ENCODE measurements at regions not wholly inside any gene's neighbourhood (a gene's known extent, or its start where the extent isn't known, plus 50 kb on each side); places are given as distances from the start of the nearest gene placed in this dataset.

- intact Hi-C loops (cut with micrococcal nuclease): no loop called here
- Mint-ChIP-seq H3K27me3 (ENCODE audit: insufficient read depth) (no peaks in the 10 kb centered on the region), H3K27ac (no peak overlapping the region), H3K4me1 (ENCODE audit: low read depth) (no peaks in the 10 kb centered on the region), H3K36me3 (ENCODE audit: low read depth) (no peaks in the 10 kb centered on the region), H3K4me3 (no peak overlapping the region), H3K9me3 (peaks cover 5% of the 10 kb centered on the region)
- no peak for DNase-seq (ENCODE audit: low spot score)
These were observed 88.4 kb upstream of the TMEM132C start for GRCh38 chr12:128178565-128178964.

GRCh38 chr12:128178966-128179365 lies 88.0 kb upstream of the TMEM132C start:
- H3K27me3 Mint-ChIP-seq (ENCODE audit: insufficient read depth): no peaks in the 10 kb centered on the region
- DNase-seq (ENCODE audit: low spot score): no peak
- no peaks in the 10 kb centered on the region for H3K36me3 Mint-ChIP-seq (ENCODE audit: low read depth)
- no peak overlapping the region for H3K4me3 Mint-ChIP-seq
- intact Hi-C loops (cut with micrococcal nuclease): no loop called here
- H3K9me3 Mint-ChIP-seq: peaks cover 5% of the 10 kb centered on the region
- no peak overlapping the region for H3K27ac Mint-ChIP-seq
- H3K4me1 Mint-ChIP-seq (ENCODE audit: low read depth): no peaks in the 10 kb centered on the region

DNA sequence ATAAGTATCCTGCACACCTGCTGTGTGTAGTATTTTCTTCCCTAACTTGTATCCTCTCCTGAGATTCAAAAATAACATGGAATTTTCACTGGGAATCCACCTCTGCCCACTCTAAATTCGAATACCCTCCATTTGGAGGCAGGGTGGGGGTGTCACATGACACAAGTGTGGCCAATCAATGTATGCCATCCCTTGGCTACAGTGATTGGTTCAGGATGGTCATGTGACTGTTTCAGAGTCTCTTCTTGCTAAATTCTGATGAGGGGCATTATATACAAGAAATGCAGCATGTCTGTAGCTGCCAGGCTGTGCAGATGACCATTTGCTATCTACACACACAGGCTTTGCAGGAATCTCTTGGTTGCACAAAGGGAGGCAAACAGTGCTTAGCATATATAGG lies 86.8 kb upstream of the TMEM132C start:
- no peak for DNase-seq (ENCODE audit: low spot score)
- intact Hi-C loops (cut with micrococcal nuclease): no loop called here
- no peaks in the 10 kb centered on the region for H3K4me1 Mint-ChIP-seq (ENCODE audit: low read depth)
- no peak overlapping the region for H3K4me3 Mint-ChIP-seq
- no peak overlapping the region for H3K27ac Mint-ChIP-seq
- H3K36me3 Mint-ChIP-seq (ENCODE audit: low read depth): no peaks in the 10 kb centered on the region
- H3K9me3 Mint-ChIP-seq: peaks cover 5% of the 10 kb centered on the region
- H3K27me3 Mint-ChIP-seq (ENCODE audit: insufficient read depth): no peaks in the 10 kb centered on the region

DNA sequence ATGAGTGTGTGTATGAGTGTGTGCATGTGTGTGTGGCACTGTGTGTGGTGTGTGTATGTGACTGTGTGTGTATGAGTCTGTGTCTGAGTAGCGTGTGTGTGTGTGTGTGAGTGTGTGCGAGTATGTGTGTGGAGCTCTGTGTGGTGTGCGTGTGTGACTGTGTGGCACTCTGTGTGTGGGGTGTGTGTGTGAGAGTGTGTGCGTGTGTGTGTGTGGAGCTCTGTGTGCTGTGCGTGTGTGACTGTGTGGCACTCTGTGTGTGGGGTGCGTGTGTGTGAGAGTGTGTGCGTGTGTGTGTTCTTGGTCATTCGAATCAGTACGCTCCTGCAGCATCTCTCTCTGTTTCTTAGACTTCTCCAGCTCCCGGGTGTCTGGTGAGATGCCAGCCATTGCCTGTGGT lies 76.9 kb upstream of the TMEM132C start:
- Mint-ChIP-seq H3K27ac (no peak overlapping the region), H3K27me3 (ENCODE audit: insufficient read depth) (no peaks in the 10 kb centered on the region), H3K4me3 (no peak overlapping the region), H3K36me3 (ENCODE audit: low read depth) (no peaks in the 10 kb centered on the region), H3K4me1 (ENCODE audit: low read depth) (no peaks in the 10 kb centered on the region), H3K9me3 (peaks cover 3% of the 10 kb centered on the region)
- intact Hi-C loops (cut with micrococcal nuclease): no loop called here
- DNase-seq (ENCODE audit: low spot score): no peak

DNA sequence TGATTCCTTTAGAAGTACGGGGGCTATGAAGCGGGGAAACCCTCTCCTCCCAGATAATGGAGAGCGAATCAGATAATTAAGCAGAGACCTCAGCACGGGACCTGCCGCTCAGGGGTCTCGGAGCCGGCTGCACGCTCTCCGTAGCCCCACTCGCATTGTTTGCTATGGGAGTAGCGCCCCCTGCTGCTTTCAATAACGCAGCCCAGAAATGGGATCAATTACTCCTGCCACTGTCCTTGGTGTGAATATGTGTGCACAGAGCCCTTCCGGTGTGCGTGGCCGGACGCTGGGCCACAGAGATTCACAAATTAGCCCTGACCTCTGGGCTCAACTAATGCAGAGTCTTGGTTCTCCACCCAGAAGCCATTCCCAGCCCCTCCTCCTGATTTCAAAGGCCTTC lies 76.4 kb upstream of the TMEM132C start:
- Mint-ChIP-seq H3K4me1 (ENCODE audit: low read depth) (no peaks in the 10 kb centered on the region), H3K27ac (no peak overlapping the region), H3K27me3 (ENCODE audit: insufficient read depth) (no peaks in the 10 kb centered on the region), H3K36me3 (ENCODE audit: low read depth) (no peaks in the 10 kb centered on the region), H3K4me3 (no peak overlapping the region), H3K9me3 (peaks cover 3% of the 10 kb centered on the region)
- intact Hi-C loops (cut with micrococcal nuclease): no loop called here
- no peak for DNase-seq (ENCODE audit: low spot score)

DNA sequence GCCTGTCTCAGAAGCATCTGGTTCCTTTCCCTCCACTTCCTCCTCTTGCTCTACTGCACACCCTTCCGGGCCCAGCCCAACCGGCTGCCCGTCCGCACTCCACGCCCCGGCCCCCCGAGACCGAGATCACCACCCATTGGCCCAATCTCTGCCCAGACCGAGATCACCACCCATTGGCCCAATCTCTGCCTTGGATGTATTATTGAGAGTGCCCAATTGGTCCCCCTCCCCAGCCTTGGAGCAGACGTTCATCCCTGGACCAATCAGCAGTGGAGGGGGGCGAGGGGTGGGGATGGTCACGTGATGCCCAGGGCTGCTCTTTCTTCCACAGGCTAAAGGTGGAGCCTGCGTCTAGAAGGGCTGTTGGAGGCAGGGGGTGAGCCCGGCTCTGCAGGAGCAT lies 75.6 kb upstream of the TMEM132C start:
- intact Hi-C loops (cut with micrococcal nuclease): no loop called here
- no peaks in the 10 kb centered on the region for H3K27me3 Mint-ChIP-seq (ENCODE audit: insufficient read depth)
- H3K27ac Mint-ChIP-seq: no peak overlapping the region
- no peaks in the 10 kb centered on the region for H3K4me1 Mint-ChIP-seq (ENCODE audit: low read depth)
- no peaks in the 10 kb centered on the region for H3K36me3 Mint-ChIP-seq (ENCODE audit: low read depth)
- no peak for DNase-seq (ENCODE audit: low spot score)
- no peak overlapping the region for H3K4me3 Mint-ChIP-seq
- H3K9me3 Mint-ChIP-seq: peaks cover 3% of the 10 kb centered on the region

- Mint-ChIP-seq H3K36me3 (ENCODE audit: low read depth) (no peaks in the 10 kb centered on the region), H3K4me3 (no peak overlapping the region), H3K9me3 (peaks cover 3% of the 10 kb centered on the region), H3K4me1 (ENCODE audit: low read depth) (no peaks in the 10 kb centered on the region), H3K27ac (no peak overlapping the region), H3K27me3 (ENCODE audit: insufficient read depth) (no peaks in the 10 kb centered on the region)
- intact Hi-C loops (cut with micrococcal nuclease): no loop called here
- no peak for DNase-seq (ENCODE audit: low spot score)
These were observed 62.3 kb upstream of the TMEM132C start for GRCh38 chr12:128204711-128205110.

- Mint-ChIP-seq H3K9me3 (peaks cover 3% of the 10 kb centered on the region), H3K4me1 (ENCODE audit: low read depth) (no peaks in the 10 kb centered on the region), H3K27ac (no peak overlapping the region)
These were observed 61.8 kb upstream of the TMEM132C start for GRCh38 chr12:128205145-128205544.

DNA sequence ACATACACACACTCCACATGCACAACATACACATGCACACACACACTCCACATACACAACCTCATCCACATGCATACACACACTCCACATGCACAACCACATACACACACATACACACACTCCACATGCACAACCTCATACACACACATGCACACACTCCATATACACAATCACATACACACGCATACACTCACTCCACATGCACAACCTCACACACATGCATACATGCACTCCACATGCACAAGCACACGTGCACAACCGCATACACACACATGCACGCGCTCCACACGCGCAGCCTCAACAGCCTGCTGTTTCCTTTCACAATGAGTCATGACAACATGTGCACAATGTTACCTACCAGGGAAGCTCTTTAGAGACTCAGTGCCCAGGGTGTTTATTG lies 61.2 kb upstream of the TMEM132C start:
- Mint-ChIP-seq H3K4me3 (no peak overlapping the region), H3K9me3 (peaks cover 3% of the 10 kb centered on the region), H3K27me3 (ENCODE audit: insufficient read depth) (no peaks in the 10 kb centered on the region)

More at GRCh38 chr12:128205145-128205544, 61.8 kb upstream of the TMEM132C start:
- no peak overlapping the region for H3K4me3 Mint-ChIP-seq
- DNase-seq (ENCODE audit: low spot score): no peak
- H3K36me3 Mint-ChIP-seq (ENCODE audit: low read depth): no peaks in the 10 kb centered on the region
- H3K27me3 Mint-ChIP-seq (ENCODE audit: insufficient read depth): no peaks in the 10 kb centered on the region
- intact Hi-C loops (cut with micrococcal nuclease): no loop called here

More for the DNA sequence above, 61.2 kb upstream of the TMEM132C start:
- no peaks in the 10 kb centered on the region for H3K36me3 Mint-ChIP-seq (ENCODE audit: low read depth)
- no peaks in the 10 kb centered on the region for H3K4me1 Mint-ChIP-seq (ENCODE audit: low read depth)
- intact Hi-C loops (cut with micrococcal nuclease): no loop called here
- no peak for DNase-seq (ENCODE audit: low spot score)
- H3K27ac Mint-ChIP-seq: no peak overlapping the region
